ENCODE measurements at regions not wholly inside any gene's neighbourhood (a gene's known extent, or its start where the extent isn't known, plus 50 kb on each side); places are given as distances from the start of the nearest gene placed in this dataset.
A peak's percentile ranks its signal among the peaks of the same experiment; 100 is the strongest.

DNA sequence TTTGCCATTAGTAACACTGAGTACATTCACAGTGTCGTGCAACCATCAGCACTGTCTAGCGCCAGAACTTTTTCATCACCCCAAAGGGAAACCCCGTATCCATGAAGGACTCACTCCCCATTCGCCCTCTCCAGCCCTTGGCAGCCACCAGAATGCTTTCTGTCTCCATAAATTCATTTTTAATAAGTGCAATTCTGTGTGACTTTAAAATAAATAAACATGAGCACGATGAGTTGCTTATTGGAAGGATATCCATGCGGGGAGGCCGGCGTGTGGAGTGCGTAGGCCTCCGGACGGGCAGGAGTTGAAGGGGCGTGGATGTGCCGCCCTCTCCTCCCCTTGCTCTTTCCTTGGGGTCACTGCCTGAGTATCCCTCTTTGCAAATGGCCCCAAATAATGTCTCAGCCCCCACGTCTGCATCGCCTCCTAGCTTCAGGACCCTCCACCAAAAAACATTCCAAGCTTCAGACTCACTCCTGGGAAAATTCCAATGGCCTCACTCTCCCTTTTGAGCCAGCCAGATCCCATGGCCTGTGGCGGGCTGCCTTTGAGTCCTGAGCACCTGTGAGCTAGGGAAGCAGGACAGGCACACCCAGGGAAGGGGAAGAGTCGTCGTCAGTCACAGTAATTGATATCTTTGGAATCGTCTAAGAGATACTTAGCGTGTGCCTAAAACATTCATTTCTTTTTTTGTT, 306.3 kb downstream of the SEC14L1 start:
- DNase-seq, result no peak

DNA sequence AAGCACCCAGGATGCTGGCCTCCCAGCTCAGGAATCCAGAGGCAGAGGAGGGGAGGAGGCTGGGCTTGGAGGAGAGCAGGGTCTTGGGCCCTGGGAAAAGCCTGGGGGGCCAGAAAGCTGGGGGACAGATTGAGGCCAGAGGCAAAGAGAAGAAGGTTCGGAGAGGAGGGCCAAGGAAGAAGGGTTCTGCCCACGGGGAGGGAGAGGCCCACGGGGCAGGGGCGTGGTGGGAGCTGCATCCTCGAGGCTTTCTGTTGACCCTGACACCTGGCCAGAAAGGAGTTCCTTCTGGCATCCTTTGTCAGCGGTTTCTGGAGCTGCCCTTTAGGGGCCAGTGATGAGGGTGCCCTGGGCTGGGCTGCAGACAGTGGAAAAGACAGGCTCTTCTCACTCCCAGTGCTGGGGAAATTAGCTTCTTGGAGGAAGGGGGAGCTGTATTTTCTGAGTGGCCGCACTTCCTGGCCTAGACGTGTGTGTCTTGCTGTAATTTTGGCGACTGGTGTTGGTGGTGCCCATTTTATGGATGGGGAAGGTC, 308.7 kb downstream of the SEC14L1 start:
- DNase-seq, result no peak

DNA sequence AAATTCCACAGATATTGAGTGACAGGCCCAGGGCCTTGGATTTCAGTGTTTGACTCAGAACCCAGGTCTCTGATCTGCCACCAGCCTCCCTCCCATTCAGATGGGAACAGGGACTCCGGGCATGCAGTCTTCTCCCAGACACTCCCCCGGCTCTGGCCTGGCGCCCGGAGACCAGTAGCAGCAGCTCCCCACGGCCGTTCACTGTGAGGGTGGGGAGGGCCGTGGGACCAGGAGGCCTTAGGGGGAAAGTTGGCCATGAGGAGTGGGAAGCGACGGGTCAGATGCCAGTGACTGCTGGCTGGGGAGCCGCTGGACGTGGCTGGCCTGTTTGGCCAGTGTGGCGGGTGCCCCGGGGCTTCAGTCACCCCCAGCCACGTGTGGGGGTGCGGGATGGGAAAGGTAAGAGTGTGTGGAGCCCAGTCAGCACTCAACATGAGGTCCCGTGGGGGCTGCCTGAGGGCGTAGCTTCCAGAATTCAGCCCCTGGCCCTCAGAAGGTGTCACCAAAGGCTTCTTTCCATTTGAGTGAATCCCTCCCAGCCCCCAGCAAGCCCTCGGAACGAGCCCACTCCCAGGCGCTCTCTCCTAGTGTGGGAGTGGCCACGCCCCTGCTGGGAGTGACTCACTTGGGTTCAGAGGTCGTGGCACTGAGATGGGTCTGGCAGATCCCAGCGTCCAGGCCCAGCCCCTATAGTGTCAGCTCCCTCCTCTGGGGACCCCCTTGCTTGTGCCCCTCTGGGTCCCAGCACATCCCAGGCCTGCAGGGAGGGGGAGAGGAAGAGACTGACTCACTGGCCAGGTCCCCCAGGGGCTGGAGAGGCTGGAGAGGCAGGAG, 309.4 kb downstream of the SEC14L1 start:
- DNase-seq, result peak; percentile 78

DNA sequence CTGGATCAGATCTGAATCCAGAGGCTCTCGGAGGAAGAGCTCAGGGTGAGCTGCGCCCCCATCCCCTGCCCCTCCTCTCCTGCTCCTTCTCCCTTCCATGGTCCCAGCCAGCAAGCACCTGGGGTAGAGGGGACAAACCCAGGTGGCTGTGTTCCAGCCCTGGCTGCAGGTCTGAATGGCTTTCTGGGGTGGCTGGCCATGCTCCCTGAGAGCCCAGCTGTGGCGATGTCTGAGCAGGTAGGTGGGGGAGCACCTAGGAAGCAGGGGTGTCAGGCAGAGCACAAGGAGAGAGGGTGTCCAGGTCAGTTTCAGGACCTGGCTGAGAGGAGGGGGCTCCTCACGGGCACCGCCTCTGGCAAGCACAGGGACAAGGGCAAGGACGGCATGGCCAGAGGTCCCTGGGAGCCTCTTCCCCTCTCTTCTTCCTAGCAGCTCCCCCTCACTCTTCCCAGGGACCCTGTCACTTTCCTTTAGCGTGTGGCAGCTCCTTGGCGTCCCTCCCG, 310.0 kb downstream of the SEC14L1 start:
- DNase-seq, result no peak

DNA sequence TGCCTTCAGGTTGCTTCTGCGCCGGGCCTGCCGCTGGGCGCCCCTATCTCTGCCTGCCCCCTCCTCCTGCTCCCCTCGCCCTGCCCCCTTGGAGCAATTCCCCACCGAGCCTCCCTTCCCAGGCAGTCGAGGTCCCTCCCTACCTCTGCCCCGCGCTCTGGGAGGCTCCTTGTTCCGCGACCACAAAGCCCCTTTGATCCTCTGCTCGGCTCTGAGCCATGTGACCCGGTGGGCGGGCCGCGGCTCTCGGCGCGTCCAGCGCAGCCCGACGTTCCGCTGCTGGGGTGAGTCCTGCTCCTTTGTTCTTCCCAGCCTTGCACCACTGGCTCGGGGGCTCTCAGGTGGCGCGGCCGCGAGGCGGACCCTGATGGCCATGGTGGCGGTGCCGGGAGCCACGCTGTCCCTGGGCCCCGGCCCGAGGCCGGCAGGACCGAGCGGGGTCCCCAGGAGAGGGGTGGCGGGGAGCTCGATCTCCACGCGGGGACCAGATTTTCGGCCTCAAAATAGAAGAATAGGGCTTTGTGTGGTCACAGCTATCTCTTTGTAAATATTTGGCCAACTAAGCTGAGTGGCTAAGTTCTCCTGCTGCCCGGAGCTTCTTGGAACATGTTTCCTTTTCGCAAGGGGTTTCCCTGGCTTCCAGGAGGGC, 310.6 kb downstream of the SEC14L1 start:
- DNase-seq, result peak; percentile 83

DNA sequence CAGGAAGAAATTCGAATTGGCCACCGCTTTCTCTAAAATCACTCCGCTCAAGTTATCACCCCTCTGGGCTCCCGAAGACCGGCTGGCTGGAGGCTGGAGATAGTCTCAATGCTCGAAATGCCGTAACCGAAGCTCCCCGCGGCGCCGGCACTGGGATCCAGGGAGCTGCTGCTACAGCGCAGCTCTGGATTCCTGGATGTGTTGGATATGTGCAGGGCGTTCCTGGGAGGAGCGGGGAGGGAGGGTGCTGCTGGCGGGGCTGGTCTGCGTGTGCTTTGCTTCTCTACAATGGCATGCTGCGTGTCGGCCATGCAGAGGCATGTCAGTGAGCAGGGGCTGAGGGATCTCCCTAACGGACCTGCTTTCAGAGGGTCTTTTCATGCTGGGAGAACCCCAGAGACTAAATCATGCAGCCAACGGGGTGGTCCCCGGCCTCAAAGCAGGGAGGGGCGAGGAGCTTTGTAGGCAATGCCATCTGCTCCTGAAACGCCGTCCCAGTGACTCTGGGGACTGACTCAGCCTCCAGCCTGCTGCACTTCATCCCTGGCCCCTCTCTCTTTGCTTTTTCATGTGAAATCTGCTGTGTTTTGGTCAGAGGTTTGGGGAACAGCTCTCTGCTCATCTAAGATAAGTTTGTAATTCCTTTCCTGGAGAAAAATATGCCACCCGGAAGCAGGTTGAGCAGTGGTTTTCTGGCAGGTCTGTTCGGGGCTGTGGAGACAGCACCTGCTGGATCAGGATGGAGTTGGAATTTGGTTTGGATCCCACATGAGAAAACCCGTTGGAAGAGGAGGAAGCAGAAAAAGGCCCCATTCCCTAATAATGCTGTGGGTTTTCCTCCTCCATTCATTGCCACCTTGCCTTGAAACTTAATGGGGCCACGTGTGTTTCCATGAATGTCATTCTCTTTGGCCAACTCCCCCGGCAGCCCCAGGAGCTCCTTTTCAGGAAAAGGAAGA, 311.4 kb downstream of the SEC14L1 start:
- peak; percentile 73 for DNase-seq

DNA sequence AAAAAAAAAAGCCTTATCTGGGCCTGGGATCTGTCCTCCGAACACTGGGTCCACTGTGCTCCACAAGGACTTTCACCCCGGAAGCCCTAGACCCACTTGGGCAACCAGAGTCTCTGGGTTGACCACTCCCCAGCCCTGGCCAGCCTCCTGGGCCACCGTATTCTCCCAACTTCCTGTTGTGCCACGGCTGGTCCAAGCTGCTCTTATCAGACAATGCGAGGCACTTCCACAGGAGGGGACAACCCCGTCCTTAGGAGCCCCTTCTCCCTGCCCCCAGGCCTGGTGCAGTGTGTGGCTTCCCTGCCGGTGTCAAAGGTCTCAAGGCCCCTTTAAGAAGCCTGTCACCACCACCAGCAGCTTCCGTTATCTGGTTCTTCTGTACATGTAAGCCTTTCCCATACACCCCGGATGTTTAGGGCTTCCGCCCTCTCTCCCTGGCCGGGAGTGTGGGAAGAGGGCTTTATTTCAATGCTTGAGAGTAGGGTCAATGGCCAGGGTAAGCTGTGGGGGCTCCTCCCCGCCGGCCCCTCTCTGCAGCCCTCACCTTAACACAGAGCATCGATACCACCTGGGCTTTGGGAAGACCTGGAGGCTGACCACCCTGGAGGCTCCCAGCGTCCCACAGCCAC, 313.0 kb downstream of the SEC14L1 start:
- DNase-seq, result no peak

DNA sequence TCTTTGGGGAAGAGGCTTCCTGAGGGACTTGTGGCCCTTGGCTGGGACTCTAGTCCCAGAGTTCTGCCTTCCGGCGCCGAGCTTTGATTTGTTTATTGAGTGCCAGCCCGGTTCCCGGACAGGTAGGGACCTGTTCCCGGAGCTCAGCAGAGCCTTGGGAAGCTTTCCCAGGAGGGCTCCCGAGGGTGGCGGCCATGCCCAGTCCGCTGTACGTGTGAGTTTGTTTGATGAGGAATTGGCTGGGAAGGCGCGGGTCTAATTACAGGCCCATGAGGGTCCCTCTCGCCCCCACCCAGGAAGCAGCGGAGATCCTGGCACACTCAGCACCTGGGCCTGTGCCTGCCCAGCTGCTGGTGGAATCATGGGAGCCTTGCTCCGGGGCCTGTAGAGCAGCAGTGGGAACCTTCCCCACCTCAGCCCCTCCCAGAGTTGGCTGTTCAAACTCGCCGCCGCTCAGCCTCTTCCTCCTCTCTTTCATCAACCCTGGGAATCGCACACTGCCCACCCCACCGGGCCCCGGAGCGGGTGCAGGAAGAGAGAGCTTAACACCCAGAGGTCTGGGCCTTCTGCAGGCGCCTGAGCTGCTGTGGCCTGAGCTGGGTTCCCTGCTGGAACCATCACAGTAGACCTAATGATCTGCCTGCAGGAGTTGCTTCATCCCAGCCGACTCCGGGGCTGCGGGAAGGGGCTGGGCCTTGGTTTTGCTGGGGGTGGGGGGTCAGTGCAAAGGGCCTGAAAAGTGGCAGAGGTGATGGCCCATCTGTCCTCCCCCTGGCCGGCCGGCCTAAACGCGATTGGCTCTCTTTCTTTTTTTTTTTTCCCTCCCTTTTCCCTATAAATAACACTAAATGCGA, 313.7 kb downstream of the SEC14L1 start:
- no peak for DNase-seq

DNA sequence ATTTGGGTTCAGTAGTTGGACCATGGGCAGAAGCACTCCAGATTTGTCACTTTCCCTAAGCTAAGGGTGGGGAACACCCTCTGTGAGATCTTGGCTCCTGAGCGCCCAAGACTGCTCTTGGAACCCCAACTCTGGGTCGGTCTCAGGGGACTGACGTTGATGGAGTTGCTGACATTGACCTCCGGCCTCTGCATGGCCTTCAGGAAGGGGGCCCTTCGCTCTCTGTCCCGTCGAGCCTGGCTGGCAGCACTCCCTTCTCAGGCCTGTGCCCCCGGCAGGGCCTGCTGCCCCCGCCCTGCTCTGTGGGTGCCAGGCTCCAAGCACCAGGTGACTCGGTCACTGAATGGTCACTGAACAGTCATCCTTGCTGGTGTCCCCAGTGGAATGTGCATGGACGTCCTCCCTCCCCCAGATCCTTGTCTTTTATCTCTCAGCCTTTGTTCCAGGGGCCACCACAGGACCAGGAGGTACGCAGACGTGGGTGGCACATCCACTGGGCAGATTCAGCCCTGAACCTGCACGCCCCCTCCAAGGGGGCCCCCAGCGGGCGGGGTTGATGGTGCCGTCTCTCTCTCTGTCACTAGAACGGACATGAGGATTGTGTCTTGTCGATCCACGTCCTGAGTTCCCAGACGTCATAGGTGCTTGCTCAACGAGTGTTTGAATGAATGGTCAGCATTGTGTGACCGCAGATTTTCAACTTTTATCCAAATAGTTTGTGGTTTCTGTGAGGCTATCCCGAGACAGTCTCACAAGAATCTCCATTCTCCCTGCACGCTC, 314.5 kb downstream of the SEC14L1 start:
- DNase-seq, result no peak

DNA sequence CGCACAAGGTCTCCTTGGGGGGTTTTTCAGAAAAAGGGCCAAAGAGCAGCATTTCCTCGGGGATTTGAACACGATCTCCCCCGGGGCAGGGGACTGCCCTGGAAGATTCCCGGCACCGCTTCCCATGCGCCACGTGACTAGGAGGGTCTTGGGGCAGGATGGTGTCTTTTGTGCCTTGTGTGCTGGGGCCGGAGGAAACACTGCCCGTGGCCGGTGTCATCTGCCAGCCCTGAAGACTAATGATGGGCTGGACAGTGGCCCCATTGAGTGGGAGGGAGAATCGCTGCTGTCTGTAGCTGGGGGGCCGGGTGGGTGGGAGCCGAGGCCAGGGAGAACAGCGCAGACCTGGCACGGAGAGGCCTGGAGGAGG, 315.1 kb downstream of the SEC14L1 start:
- no peak for DNase-seq

DNA sequence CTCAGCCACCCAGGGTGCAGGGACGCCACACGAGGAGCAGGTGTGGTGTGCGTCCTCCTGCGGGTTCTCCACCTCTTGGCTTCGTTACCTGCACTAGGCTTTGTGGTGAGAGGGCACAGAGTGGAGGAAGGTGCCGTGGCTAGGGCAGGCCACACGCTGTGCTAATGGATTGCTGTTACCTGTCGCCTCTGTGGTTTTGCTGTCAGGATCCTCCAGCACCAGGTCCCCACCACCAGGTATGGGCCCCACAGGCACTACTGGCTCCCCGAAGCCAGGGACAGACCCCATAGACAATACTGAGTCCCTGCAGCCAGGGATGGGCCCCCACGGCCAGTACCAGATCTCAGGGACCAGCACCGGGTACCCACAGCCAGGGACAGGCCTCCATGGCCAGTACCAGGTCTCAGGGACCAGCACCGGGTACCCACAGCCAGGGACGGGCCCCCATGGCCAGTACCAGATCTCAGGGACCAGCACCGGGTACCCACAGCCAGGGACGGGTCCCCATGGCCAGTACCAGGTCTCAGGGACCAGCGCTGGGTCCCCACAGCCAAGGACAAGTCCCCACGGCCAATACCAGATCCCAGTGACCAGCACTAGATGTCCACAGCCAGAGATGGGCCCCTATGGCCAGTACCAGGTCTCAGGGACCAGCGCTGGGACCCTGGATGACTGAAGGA, 315.6 kb downstream of the SEC14L1 start:
- DNase-seq, result no peak

DNA sequence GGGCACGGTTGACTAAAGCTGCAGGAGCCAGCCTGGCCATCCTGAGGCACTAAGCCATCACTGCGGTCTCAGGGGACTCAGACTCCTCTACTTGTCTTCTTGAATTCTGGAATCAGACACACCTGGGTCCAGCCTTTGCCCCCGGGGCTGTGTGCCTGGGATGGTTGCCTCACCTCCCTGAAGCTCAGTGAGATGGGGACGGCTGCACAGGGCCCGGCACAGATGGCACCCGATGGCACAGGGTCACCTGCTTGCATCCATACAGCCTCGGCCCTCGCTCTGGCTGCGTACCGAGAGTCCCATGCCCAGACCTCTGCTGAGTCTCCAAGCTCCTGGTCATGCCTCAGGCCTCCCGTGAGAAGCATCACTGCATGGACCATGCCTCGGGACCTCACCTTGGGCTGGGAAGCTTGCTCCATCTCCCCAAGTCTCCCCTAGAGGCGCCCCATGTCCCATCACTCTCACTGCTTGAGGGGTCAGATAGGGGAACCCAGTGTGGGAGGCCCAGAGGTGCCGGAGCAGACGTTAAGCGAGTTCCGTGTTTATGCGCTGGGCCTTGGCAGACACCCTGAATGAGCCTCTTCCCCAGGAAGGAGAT, 316.3 kb downstream of the SEC14L1 start:
- DNase-seq, result no peak

DNA sequence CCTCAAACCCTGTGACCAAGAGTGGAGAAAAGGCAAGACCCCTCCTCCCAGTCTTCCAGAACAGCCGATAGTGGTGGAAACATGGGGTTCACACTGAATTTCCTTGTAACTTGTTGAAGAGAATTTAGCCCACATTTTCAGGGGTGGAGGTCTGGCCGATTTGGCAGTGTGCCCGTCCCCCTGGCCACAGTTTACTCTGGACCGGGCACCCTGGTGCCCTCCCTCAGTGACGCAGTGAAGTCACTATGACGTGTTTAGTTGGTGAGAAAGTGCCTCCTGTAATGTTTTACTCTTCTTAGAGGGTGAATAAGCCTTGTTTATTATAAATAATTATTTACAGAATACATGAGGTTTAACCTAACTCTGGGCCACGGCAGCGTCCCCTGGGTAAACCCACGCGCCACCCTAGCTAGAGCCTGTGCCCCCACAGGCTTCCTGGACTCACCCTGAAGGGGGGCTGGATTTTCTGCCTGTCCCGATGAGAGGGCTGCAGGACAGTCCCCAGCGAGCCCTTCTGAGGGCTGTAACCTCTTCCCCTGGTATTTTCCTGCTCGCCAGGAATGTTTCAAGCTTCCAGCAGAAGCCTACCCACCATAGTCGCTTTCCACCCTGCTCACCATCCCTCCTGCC, 316.9 kb downstream of the SEC14L1 start:
- no peak for DNase-seq

DNA sequence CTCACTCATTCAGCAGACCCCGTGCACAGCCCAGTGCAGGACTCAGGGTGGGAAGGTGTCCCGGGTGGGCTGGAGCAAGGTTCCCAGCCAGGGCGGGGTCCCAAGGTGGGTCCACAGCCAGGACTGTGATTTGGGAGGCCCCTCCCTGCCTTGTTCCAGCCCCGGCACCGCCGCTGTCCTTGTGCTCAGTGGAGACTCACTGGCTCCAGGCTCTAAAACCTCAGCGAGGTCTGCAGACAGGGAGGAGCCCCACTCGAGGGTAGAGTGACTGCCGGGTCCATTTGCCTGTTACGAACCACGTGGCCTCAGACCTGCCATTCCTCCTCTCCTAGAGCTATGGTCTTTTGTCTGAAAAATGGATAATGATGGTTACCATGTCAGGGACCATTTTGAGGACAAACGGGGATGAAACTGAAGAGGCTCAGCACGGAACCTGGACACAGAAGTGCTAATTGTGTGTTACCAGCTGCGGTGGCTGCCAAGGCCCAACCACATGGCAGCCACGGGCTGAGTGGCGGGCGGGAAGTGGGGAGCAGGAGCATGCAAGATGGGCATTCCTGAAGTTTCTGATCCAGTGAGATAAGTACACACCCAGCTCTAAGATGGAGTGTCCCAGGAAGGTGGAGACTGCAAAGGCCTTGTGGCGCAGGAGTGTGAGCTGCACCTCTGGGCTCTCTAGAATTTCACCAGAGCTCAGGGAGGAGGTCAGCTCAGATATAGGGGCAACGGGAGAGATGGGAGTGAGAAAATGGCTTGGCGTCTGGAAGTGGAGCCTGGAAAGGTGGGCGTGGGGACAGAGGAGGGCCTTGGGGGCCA, 317.6 kb downstream of the SEC14L1 start:
- DNase-seq, result no peak

DNA sequence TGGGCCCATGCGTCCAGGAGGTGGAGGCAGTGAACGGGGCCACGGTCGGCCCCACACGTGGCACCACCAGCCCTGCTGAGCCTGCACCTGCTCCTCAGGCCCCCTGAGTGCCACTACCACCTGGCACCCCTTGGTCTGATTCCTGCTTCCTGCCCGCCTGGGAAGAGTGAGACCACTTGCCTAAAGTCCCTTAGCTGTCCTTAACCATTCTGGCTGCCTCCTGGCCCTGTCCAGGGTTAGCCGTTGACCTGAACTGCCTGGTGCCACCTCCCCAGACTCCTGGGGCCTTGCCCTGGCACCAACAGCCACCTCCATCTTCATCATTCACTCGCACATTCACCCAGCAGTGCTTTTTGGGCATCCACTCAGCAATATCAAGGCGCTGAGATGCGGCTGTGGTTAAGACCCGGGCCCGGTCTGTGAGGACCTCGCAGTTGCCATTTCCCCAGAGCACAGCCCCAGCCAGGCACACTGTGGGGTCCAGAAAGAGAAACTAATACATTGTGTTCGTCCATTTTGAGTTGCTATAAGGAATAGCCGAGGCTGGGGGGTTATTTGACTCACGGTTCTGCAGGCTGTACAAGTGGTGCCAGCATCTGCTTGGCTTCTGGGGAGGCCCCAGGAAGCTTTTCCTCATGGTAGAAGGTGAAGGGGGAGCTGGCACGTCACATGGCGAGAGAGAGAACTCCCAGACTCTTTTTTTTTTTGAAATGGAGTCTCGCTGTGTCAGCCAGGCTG, 318.4 kb downstream of the SEC14L1 start:
- no peak for DNase-seq

DNA sequence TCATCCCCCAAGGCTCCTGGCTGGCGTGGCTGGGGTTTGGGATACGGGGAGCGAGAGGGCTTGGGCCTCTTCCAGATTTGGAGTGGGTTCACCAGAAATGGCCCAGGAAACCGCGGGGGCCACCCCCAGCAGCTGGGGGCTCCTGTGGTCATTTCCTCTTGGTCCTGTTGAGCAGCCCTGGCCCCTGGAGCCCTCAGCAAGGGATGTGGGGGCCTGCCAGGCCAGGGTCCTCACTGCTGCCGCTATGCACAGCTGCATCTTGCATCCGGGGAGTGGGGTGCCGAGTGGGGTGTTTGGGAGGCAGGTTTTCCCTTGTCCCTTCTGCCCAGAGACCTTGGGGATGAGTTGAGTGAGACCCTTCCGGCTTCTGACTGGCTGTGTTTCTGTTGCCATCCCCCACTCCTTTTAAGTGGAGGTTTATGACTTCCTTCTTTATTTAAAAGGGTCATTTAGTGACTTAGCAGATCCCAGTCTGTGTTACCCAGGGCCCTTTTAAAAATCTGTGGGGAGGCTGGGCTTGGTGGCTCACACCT, 319.8 kb downstream of the SEC14L1 start:
- no peak for DNase-seq

Data from occipital lobe (tissue), 1 donor.